HFFc6 (cell line): ENCODE measurements at regions not wholly inside any gene's neighbourhood (a gene's known extent, or its start where the extent isn't known, plus 50 kb on each side); places are given as distances from the start of the nearest gene placed in this dataset.
"Not testable (repeated sequence)": the region's sequence is repeated elsewhere in the genome, so short reads cannot be mapped to it uniquely, and the experiment has no call there.

Source experiments
- DNase-seq: peaks from one replicate; pipeline ENCODE4 v3.0.0-alpha.2; 2018
- H3K27ac Mint-ChIP-seq: 2 replicates; pipeline ENCODE4 v1.8.0; 2020; ENCODE audit warnings: mild to moderate bottlenecking, mixed read lengths
- H3K27me3 Mint-ChIP-seq: 2 replicates; pipeline ENCODE4 v1.8.0; 2021; ENCODE audit warnings: mild to moderate bottlenecking, moderate library complexity, mixed read lengths; ENCODE audit not compliant: insufficient read depth
- H3K36me3 Mint-ChIP-seq: 2 replicates; pipeline ENCODE4 v1.8.0; 2021; ENCODE audit warnings: low read depth, mixed read lengths
- H3K4me1 Mint-ChIP-seq: 2 replicates; pipeline ENCODE4 v1.8.0; 2020; ENCODE audit warnings: low read depth, mixed read lengths
- H3K4me3 Mint-ChIP-seq: 2 replicates; pipeline ENCODE4 v1.8.0; 2020; ENCODE audit warnings: mild to moderate bottlenecking, moderate library complexity, mixed read lengths
- H3K9me3 Mint-ChIP-seq: 2 replicates; pipeline ENCODE4 v1.8.0; 2020; ENCODE audit warnings: mild to moderate bottlenecking, mixed read lengths
- CTCF ChIP-seq: fragments of 200-600 bp; sonication (generic); IDR thresholded peaks from 2 replicates; pipeline ENCODE4 v1.5.0; 2021; ENCODE audit warnings: antibody characterized with exemption, mild to moderate bottlenecking

GRCh38 chr9:117649126-117649525 lies 55.1 kb upstream of the TLR4 start:
- no peak for DNase-seq
- H3K36me3 Mint-ChIP-seq, result no peaks in the 10 kb centered on the region
- TF ChIP-seq CTCF, result no peak
- H3K4me1 Mint-ChIP-seq, result peaks cover 9% of the 10 kb centered on the region
- peaks cover 3% of the 10 kb centered on the region; the same call in 1 of the 2 replicates for H3K27me3 Mint-ChIP-seq
- H3K27ac Mint-ChIP-seq, result no peak overlapping the region
- no peaks in the 10 kb centered on the region; the same call in 1 of the 2 replicates for H3K9me3 Mint-ChIP-seq
- H3K4me3 Mint-ChIP-seq, result no peak overlapping the region

- Mint-ChIP-seq H3K9me3 (no peaks in the 10 kb centered on the region), H3K27me3 (peaks cover 6% of the 10 kb centered on the region; the same call in 1 of the 2 replicates), H3K36me3 (no peaks in the 10 kb centered on the region), H3K4me1 (peaks cover 9% of the 10 kb centered on the region), H3K27ac (no peak overlapping the region), H3K4me3 (peak overlapping the region; percentile 72)
- peak; percentile 51 for TF ChIP-seq CTCF
- no peak for DNase-seq
Observed at GRCh38 chr9:117644932-117645636, 59.1 kb upstream of the TLR4 start.

GRCh38 chr9:117644133-117644931 lies 59.9 kb upstream of the TLR4 start:
- DNase-seq, result peak; percentile 45
- Mint-ChIP-seq H3K36me3 (no peaks in the 10 kb centered on the region), H3K27me3 (peaks cover 6% of the 10 kb centered on the region; the same call in 1 of the 2 replicates)

GRCh38 chr9:117643288-117643654 lies 60.9 kb upstream of the TLR4 start:
- no peak for TF ChIP-seq CTCF
- Mint-ChIP-seq H3K4me3 (no peak overlapping the region), H3K27ac (no peak overlapping the region), H3K27me3 (peaks cover 6% of the 10 kb centered on the region; the same call in 1 of the 2 replicates), H3K4me1 (peaks cover 9% of the 10 kb centered on the region), H3K36me3 (no peaks in the 10 kb centered on the region), H3K9me3 (no peaks in the 10 kb centered on the region)
- DNase-seq, result no peak

More at GRCh38 chr9:117644133-117644931, 59.9 kb upstream of the TLR4 start:
- H3K4me3 Mint-ChIP-seq, result peak overlapping the region; percentile 72
- peak; percentile 96 for TF ChIP-seq CTCF
- no peaks in the 10 kb centered on the region for H3K9me3 Mint-ChIP-seq
- H3K27ac Mint-ChIP-seq, result no peak overlapping the region
- peaks cover 9% of the 10 kb centered on the region for H3K4me1 Mint-ChIP-seq

- not testable (repeated sequence) for DNase-seq, H3K9me3 Mint-ChIP-seq, H3K4me1 Mint-ChIP-seq, H3K4me3 Mint-ChIP-seq, H3K36me3 Mint-ChIP-seq, H3K27me3 Mint-ChIP-seq, H3K27ac Mint-ChIP-seq
Observed at GRCh38 chr9:117642571-117643287, 61.5 kb upstream of the TLR4 start.
